ENCODE measurements at regions not wholly inside any gene's neighbourhood (a gene's known extent, or its start where the extent isn't known, plus 50 kb on each side); places are given as distances from the start of the nearest gene placed in this dataset.

DNA sequence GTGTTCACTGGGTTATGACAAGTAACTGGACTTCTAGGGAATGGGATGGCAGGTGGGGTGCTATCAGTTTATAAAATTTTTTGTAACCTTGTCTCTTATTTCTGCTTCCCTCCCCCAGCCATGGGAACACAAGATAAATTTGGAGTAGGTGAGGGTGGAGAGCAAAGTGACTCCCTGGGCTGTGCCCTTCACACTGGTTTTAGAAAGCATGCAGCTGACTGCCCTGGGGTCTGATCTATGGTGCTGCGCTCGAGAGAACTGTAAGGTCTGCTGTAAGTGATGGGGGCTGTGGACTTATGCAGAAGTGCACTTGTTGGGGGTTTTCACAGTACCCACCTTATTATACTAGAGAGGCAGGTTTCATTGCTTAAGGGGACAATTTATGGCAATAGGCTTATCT lies 247.7 kb upstream of the DMRT1 start:
- TF ChIP-seq, protein P1, sequence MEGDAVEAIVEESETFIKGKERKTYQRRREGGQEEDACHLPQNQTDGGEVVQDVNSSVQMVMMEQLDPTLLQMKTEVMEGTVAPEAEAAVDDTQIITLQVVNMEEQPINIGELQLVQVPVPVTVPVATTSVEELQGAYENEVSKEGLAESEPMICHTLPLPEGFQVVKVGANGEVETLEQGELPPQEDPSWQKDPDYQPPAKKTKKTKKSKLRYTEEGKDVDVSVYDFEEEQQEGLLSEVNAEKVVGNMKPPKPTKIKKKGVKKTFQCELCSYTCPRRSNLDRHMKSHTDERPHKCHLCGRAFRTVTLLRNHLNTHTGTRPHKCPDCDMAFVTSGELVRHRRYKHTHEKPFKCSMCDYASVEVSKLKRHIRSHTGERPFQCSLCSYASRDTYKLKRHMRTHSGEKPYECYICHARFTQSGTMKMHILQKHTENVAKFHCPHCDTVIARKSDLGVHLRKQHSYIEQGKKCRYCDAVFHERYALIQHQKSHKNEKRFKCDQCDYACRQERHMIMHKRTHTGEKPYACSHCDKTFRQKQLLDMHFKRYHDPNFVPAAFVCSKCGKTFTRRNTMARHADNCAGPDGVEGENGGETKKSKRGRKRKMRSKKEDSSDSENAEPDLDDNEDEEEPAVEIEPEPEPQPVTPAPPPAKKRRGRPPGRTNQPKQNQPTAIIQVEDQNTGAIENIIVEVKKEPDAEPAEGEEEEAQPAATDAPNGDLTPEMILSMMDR (IDR thresholded peaks at IDR 0.05): no peak
- no peak for TF ChIP-seq POLR2A (IDR thresholded peaks at IDR 0.05)

Measured in body of pancreas (tissue), 4 donors.